Adrenal gland (tissue), 5 donors: ENCODE measurements at regions not wholly inside any gene's neighbourhood (a gene's known extent, or its start where the extent isn't known, plus 50 kb on each side); places are given as distances from the start of the nearest gene placed in this dataset.

Experiments
- POLR2A ChIP-seq, 2 donors: fragments of 450-650 bp; IDR thresholded peaks; one replicate each; pipeline ENCODE4 v1.6.1; 2017; ENCODE audit warnings: antibody characterized with exemption in 2 of 2, mild to moderate bottlenecking in 2 of 2, moderate library complexity in 1 of 2
- TF ChIP-seq, protein P1 (sequence below), 6 experiments: fragments of 450-650 bp in 4 of 6; fragments of 200-600 bp in 2 of 6; sonication (generic) in 1 of 6; IDR thresholded peaks; 1 replicate in 5 of 6; 2 replicates in 1 of 6; pipeline versions ENCODE4 v1.5.1 to v1.8.0; 2016 to 2021; ENCODE audit warnings: antibody characterized with exemption in 6 of 6, mild to moderate bottlenecking in 2 of 6, moderate library complexity in 1 of 6
- donor health status: DM: no; HTN: no; CAD: no.

DNA sequence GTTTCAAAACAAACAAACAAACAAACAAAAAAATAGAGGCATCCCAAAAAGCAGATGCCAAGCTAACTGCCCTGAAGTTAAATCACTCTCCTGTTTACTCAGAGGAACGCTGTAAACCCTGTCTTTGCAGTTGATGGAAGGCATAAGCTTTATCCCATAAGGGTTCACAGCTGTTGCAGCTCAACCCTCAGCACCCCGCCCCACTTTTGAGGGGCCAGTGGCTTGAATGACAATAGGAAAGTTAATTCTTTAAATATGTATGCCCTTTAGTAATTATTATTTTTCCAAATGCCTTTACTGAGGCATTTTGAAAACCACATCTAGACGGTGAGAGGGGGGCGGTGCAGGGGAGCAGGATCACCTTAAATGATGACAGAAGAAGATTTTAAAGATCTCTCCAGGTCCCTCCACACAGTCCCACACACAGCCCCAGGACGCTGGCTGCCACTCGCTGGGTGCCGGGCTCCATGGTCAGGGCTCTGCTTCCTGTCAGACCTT lies 272.1 kb downstream of the FAM43A start:
- TF ChIP-seq, protein P1, sequence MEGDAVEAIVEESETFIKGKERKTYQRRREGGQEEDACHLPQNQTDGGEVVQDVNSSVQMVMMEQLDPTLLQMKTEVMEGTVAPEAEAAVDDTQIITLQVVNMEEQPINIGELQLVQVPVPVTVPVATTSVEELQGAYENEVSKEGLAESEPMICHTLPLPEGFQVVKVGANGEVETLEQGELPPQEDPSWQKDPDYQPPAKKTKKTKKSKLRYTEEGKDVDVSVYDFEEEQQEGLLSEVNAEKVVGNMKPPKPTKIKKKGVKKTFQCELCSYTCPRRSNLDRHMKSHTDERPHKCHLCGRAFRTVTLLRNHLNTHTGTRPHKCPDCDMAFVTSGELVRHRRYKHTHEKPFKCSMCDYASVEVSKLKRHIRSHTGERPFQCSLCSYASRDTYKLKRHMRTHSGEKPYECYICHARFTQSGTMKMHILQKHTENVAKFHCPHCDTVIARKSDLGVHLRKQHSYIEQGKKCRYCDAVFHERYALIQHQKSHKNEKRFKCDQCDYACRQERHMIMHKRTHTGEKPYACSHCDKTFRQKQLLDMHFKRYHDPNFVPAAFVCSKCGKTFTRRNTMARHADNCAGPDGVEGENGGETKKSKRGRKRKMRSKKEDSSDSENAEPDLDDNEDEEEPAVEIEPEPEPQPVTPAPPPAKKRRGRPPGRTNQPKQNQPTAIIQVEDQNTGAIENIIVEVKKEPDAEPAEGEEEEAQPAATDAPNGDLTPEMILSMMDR (IDR thresholded peaks at IDR 0.05), result no peak
- no peak for TF ChIP-seq POLR2A (IDR thresholded peaks at IDR 0.05)
